IMR-90 (cell line): ENCODE measurements at regions not wholly inside any gene's neighbourhood (a gene's known extent, or its start where the extent isn't known, plus 50 kb on each side); places are given as distances from the start of the nearest gene placed in this dataset.

Experiments used
- BHLHE40 ChIP-seq: fragments of 150-350 bp; IDR thresholded peaks from 2 replicates; pipeline ENCODE4 v1.6.1; 2016; ENCODE audit warnings: mild to moderate bottlenecking, low read depth, low read length
- CEBPB ChIP-seq: IDR thresholded peaks from 2 replicates; pipeline ENCODE4 v1.6.1; 2012; ENCODE audit warnings: low read depth, low read length, improper control_type of control experiment
- CTCF ChIP-seq: conservative IDR thresholded peaks from 2 replicates; pipeline ENCODE4 v1.5.1; 2012; ENCODE audit warnings: mild to moderate bottlenecking, low read depth, low read length, improper control_type of control experiment
- ELK1 ChIP-seq: fragments of 150-350 bp; IDR thresholded peaks from 2 replicates; pipeline ENCODE4 v1.6.1; 2016; ENCODE audit warnings: low read depth, mild to moderate bottlenecking, low read length, moderate library complexity, borderline replicate concordance
- MAFK ChIP-seq: IDR thresholded peaks from 2 replicates; pipeline ENCODE4 v1.6.1; 2012; ENCODE audit warnings: low read depth, low read length, improper control_type of control experiment
- MAZ ChIP-seq: IDR thresholded peaks from 2 replicates; pipeline ENCODE4 v1.6.1; 2012; ENCODE audit warnings: low read depth, mild to moderate bottlenecking, low read length, improper control_type of control experiment, moderate library complexity, borderline replicate concordance
- MXI1 ChIP-seq: IDR thresholded peaks from 2 replicates; pipeline ENCODE4 v1.6.1; 2012; ENCODE audit warnings: low read depth, mild to moderate bottlenecking, low read length, moderate library complexity, borderline replicate concordance
- POLR2A ChIP-seq: IDR thresholded peaks from 2 replicates; pipeline ENCODE4 v1.6.1; 2012; ENCODE audit warnings: mild to moderate bottlenecking, low read depth, low read length
- SMC3 ChIP-seq: fragments of 150-350 bp; IDR thresholded peaks from 2 replicates; pipeline ENCODE4 v1.6.1; 2016; ENCODE audit warnings: low read depth, mild to moderate bottlenecking, antibody characterized with exemption, low read length, moderate library complexity

- no peak for TF ChIP-seq CEBPB
- TF ChIP-seq POLR2A: no peak
- no peak for TF ChIP-seq CTCF
- no peak for TF ChIP-seq MAFK
- no peak for TF ChIP-seq BHLHE40
- TF ChIP-seq MAZ: no peak
- TF ChIP-seq ELK1: no peak
- no peak for TF ChIP-seq SMC3
- TF ChIP-seq MXI1: no peak
Observed at GRCh38 chr5:87541033-87541432, 128.3 kb upstream of the CCNH start.
